GM21619 (cell line): ENCODE measurements at regions not wholly inside any gene's neighbourhood (a gene's known extent, or its start where the extent isn't known, plus 50 kb on each side); places are given as distances from the start of the nearest gene placed in this dataset.

Experiments used
- ATAC-seq: cut with Tn5 transposase; IDR thresholded peaks from one replicate; pipeline ENCODE4 v1.9.1; 2021; ENCODE audit not compliant: unreplicated experiment

- no peak for ATAC-seq
Observed at GRCh38 chr2:220043155-220043989, 415.9 kb downstream of the SLC4A3 start.

- ATAC-seq = no peak
Observed at GRCh38 chr2:220043990-220044335, 416.5 kb downstream of the SLC4A3 start.

GRCh38 chr2:220044383-220044782 is 417.0 kb downstream of the SLC4A3 start:
- no peak for ATAC-seq

GRCh38 chr2:220046507-220046906 is 419.1 kb downstream of the SLC4A3 start:
- ATAC-seq = no peak

GRCh38 chr2:220051716-220052115 is 424.3 kb downstream of the SLC4A3 start:
- ATAC-seq = no peak

- no peak for ATAC-seq
Observed at GRCh38 chr2:220053919-220054318, 426.5 kb downstream of the SLC4A3 start.

- ATAC-seq = no peak
Observed at GRCh38 chr2:220057391-220057790, 430.0 kb downstream of the SLC4A3 start.

GRCh38 chr2:220057916-220058315 is 430.5 kb downstream of the SLC4A3 start:
- no peak for ATAC-seq

GRCh38 chr2:220064111-220065030 is 436.9 kb downstream of the SLC4A3 start:
- ATAC-seq = no peak

GRCh38 chr2:220065581-220065980 is 438.2 kb downstream of the SLC4A3 start:
- no peak for ATAC-seq

- no peak for ATAC-seq
Observed at GRCh38 chr2:220068846-220069245, 441.4 kb downstream of the SLC4A3 start.

GRCh38 chr2:220070349-220070748 is 442.9 kb downstream of the SLC4A3 start:
- no peak for ATAC-seq

GRCh38 chr2:220071696-220072095 is 444.3 kb downstream of the SLC4A3 start:
- no peak for ATAC-seq

GRCh38 chr2:220072669-220073220 is 445.3 kb downstream of the SLC4A3 start:
- no peak for ATAC-seq

GRCh38 chr2:220075835-220076234 is 448.4 kb downstream of the SLC4A3 start:
- ATAC-seq = no peak

- no peak for ATAC-seq
Observed at GRCh38 chr2:220076734-220077133, 449.3 kb downstream of the SLC4A3 start.

- ATAC-seq = no peak
Observed at GRCh38 chr2:220077488-220077887, 450.1 kb downstream of the SLC4A3 start.

- no peak for ATAC-seq
Observed at GRCh38 chr2:220078439-220078838, 451.0 kb downstream of the SLC4A3 start.

- no peak for ATAC-seq
Observed at GRCh38 chr2:220079595-220079994, 452.2 kb downstream of the SLC4A3 start.

- no peak for ATAC-seq
Observed at GRCh38 chr2:220081171-220081570, 453.7 kb downstream of the SLC4A3 start.

GRCh38 chr2:220090050-220090449 is 462.6 kb downstream of the SLC4A3 start:
- no peak for ATAC-seq

GRCh38 chr2:220096406-220096805 is 469.0 kb downstream of the SLC4A3 start:
- ATAC-seq = no peak
